AG04450 (cell line): ENCODE measurements at regions not wholly inside any gene's neighbourhood (a gene's known extent, or its start where the extent isn't known, plus 50 kb on each side); places are given as distances from the start of the nearest gene placed in this dataset.

ENCODE experiments used
- CTCF ChIA-PET: fragments of 300-600, 350-600 bp; formaldehyde crosslinking; extraction: SDS; loops from one replicate; lab custom pipeline; 2022; ENCODE audit warnings: antibody characterized with exemption, inconsistent platforms; lab: Charles Lee
- POLR2A ChIA-PET: fragments of 350-600 bp; formaldehyde crosslinking; extraction: SDS; loops from one replicate; lab custom pipeline; 2021; ENCODE audit warnings: antibody characterized with exemption, inconsistent platforms; lab: Yijun Ruan, JAX
- DNase-seq: peaks from one replicate; pipeline ENCODE4 v3.0.0-alpha.2; 2011; ENCODE audit warnings: low read depth, low spot score
- H3K27ac ChIP-seq: one replicate; pipeline ENCODE4 v1.5.1; 2012; ENCODE audit warnings: low read depth, low read length, control low read depth
- H3K27me3 ChIP-seq: one replicate; pipeline ENCODE4 v1.6.0; 2012; ENCODE audit warnings: low read length; ENCODE audit not compliant: control insufficient read depth, insufficient read depth
- H3K4me3 ChIP-seq: 2 replicates; pipeline ENCODE4 v1.5.1; 2011; ENCODE audit warnings: mild to moderate bottlenecking, low read depth, low read length, control low read depth
- H3K9me3 ChIP-seq: 2 replicates; pipeline ENCODE4 v1.5.1; 2012; ENCODE audit warnings: low read length; ENCODE audit not compliant: control insufficient read depth, insufficient read depth
- CTCF ChIP-seq: IDR thresholded peaks from 2 replicates; pipeline ENCODE4 v1.5.1; 2011; ENCODE audit warnings: low read depth, low read length, control low read depth, inconsistent platforms

DNA sequence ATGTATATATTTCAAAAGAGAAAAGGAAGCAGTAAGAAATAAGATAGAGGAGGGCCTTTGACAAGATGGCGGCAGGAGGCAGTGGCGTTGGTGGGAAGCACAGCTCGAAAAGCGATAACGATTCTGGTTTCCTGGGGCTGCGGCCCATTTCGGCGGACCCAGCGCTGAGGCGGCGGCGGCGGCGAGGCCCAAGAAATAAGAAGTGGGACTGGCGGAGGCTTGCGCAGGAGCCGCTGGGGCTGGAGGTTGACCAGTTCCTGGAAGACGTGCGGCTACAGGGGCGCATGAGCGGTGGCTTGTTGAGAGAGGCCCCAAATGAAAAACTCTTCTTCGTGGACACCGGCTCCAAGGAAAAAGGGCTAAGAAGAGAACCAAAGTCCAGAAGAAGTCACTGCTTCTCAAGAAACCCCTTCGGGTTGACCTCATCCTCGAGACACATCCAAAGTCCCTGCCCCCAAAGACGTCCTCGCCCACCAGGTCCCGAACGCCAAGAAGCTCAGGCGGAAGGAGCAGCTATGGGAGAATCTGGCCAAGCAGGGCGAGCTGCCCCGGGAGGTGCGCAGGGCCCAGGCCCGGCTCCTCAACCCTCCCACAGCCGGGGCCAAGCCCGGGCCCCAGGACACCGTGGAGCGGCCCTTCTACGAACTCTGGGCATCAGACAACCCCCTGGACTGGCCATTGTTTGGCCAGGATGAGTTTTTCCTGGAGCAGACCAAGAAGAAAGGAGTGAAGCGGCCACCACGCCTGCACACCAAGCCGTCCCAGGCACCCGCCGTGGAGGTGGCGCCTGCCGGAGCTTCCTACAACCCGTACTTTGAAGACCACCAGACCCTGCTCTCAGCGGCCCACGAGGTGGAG, 624.3 kb downstream of the MCTP2 start:
- DNase-seq, result no peak
- CTCF ChIA-PET, result no interaction called here
- peaks cover 13% of the 10 kb centered on the region for H3K9me3 ChIP-seq

GRCh38 chr15:94856267-94856854, 625.0 kb downstream of the MCTP2 start:
- ChIA-PET POLR2A (no interaction called here), CTCF (no interaction called here)
- no peak for DNase-seq
- Histone ChIP-seq H3K27ac (no peak overlapping the region), H3K27me3 (no peaks in the 10 kb centered on the region), H3K9me3 (peaks cover 13% of the 10 kb centered on the region), H3K4me3 (no peak overlapping the region)
- no peak for TF ChIP-seq CTCF

More for the DNA sequence above, 624.3 kb downstream of the MCTP2 start:
- Histone ChIP-seq H3K27me3 (no peaks in the 10 kb centered on the region), H3K27ac (no peak overlapping the region), H3K4me3 (no peak overlapping the region)
- POLR2A ChIA-PET, result no interaction called here
- no peak for TF ChIP-seq CTCF

- no peak overlapping the region for H3K4me3 ChIP-seq
- ChIA-PET CTCF (no interaction called here), POLR2A (no interaction called here)
- DNase-seq, result no peak
- H3K27me3 ChIP-seq, result no peaks in the 10 kb centered on the region
- peaks cover 13% of the 10 kb centered on the region for H3K9me3 ChIP-seq
- no peak for TF ChIP-seq CTCF
- H3K27ac ChIP-seq, result no peak overlapping the region
Observed at GRCh38 chr15:94857466-94857865, 626.1 kb downstream of the MCTP2 start.

GRCh38 chr15:94858011-94858410, 626.6 kb downstream of the MCTP2 start:
- TF ChIP-seq CTCF, result no peak
- CTCF ChIA-PET, result no interaction called here
- peaks cover 13% of the 10 kb centered on the region for H3K9me3 ChIP-seq
- no peak overlapping the region for H3K4me3 ChIP-seq
- POLR2A ChIA-PET, result no interaction called here
- no peaks in the 10 kb centered on the region for H3K27me3 ChIP-seq
- DNase-seq, result no peak
- no peak overlapping the region for H3K27ac ChIP-seq

DNA sequence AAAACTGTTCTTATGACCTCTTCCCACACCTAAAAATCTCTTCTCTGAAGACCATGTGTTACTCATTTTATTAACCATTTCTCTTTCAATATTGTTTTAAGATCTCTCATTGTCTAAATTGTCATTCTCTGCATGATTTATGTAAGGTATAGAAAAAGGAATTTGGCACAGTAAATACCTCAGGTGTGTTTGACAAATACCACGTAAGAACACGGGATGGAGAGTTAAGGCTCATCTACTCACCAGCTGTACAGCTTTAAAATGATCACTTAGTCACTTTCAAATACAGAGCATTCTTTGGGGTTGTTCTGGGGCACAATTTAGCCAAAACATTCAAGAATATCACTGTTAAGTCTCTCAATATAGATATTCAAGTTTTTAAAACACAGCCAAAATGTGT, 627.1 kb downstream of the MCTP2 start:
- POLR2A ChIA-PET, result no interaction called here
- CTCF ChIA-PET, result no interaction called here
- DNase-seq, result no peak
- no peak for TF ChIP-seq CTCF
- peaks cover 13% of the 10 kb centered on the region for H3K9me3 ChIP-seq
- H3K27ac ChIP-seq, result no peak overlapping the region
- H3K27me3 ChIP-seq, result no peaks in the 10 kb centered on the region
- H3K4me3 ChIP-seq, result no peak overlapping the region
